ENCODE measurements at regions not wholly inside any gene's neighbourhood (a gene's known extent, or its start where the extent isn't known, plus 50 kb on each side); places are given as distances from the start of the nearest gene placed in this dataset.

DNA sequence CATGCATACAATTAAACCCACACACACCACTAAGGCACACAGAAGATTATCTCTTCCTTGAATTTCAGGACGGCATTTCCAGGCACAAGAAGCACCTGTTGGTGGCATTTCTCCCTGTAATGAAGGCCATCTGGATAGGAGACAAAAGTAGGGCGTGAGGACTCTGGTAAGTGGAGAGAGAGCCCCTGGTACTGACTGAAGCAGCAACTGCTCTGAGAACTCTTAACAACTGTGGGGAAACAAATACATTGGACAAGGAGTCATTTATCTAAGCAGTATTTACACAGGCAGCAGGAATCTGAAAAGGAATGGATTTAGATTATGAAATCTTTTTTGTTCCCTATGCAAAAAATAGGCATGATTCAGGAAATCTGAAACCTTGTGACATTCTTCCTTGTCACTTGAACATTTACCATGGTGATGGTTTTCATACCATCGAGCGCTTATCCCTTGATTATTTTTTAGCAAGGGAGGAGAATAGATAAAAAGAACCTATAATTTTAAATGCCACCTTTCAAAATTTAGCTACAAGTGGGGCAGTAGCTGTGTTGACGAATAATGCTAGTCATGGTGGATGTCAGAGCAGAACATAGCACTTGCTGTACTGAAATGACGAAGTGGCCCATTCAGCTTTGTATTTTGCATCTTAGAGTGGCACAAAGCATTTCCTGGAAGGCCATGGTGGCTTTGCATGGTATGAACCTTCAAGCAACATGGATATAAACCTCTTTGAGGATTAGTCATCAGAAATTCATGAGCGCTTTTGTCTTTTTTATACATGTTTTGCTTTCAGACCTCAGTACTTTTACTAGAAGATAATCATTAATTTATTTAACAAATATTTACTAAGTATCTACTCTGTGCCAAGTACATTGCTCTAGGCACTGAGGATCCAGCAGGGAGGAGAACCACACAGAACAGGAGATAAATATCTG, 362.0 kb downstream of the ADGRL2 start:
- TF ChIP-seq POLR2AphosphoS5 (IDR thresholded peaks at IDR 0.05), result no peak
- Histone ChIP-seq H3K27me3 (no peaks in the 10 kb centered on the region), H3K9me3 (no peaks in the 10 kb centered on the region), H3K36me3 (no peaks in the 10 kb centered on the region), H3K4me3 (no peak overlapping the region), H3K27ac (replicated peaks in 1 of 4) (no peak overlapping the region), H3K4me1 (peaks cover 0 to 25% (median 17%) of the 10 kb centered on the region in 4 donors)
- 82% methylated on average over 7 of the region's 7 CpGs for WGBS
- DNase-seq (ENCODE audit: extremely low spot score), result no peak
- intact Hi-C loops (cut with DNase I), result no loop called here

DNA sequence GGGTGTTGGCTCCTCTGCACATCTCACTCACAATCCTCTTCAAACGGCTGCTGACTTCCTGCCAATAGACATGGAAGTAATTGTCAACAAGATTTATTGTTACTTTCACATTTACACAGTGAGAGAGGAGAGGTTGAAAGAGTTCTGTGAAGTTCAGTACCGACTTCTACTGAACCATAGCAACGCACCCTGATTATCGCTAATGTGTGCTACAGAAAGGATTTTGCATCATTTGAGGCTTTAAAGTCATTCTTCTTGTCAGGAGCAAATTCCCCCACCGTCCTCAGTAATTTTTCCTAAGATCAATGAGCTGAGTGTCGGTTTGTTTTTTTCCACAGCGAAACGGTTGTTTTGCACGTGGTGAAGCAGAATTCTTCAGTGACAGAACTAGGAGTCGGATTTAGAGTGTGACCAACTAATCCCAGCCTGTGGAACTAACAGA, 361.0 kb downstream of the ADGRL2 start:
- intact Hi-C loops (cut with DNase I), result no loop called here
- 6% methylated on average over 10 of the region's 10 CpGs for WGBS

DNA sequence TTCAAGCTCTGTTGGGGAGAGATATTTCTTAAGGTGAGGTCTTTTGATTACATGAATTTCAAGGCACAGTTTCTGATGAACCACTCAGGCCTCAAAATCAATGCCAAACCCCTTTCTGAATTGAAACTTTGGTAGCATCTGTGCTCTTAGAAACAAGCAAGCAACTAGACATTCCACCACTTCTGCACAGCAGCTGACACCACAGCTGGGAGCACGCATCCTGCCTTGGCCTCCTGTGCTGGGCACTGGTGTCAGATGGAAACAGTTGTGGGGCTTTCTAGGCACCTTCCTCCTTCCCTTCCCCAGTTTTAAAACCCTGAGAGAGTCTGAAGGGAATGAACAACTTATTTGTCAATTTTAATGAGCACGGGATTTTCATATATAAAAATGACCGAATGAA, 360.2 kb downstream of the ADGRL2 start:
- TF ChIP-seq EP300 (IDR thresholded peaks at IDR 0.05) (no peak), POLR2A (IDR thresholded peaks at IDR 0.05; ENCODE audit: low read depth) (no peak), POLR2AphosphoS5 (IDR thresholded peaks at IDR 0.05) (no peak)
- TF ChIP-seq, protein P1, sequence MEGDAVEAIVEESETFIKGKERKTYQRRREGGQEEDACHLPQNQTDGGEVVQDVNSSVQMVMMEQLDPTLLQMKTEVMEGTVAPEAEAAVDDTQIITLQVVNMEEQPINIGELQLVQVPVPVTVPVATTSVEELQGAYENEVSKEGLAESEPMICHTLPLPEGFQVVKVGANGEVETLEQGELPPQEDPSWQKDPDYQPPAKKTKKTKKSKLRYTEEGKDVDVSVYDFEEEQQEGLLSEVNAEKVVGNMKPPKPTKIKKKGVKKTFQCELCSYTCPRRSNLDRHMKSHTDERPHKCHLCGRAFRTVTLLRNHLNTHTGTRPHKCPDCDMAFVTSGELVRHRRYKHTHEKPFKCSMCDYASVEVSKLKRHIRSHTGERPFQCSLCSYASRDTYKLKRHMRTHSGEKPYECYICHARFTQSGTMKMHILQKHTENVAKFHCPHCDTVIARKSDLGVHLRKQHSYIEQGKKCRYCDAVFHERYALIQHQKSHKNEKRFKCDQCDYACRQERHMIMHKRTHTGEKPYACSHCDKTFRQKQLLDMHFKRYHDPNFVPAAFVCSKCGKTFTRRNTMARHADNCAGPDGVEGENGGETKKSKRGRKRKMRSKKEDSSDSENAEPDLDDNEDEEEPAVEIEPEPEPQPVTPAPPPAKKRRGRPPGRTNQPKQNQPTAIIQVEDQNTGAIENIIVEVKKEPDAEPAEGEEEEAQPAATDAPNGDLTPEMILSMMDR (IDR thresholded peaks at IDR 0.05), result no peak
- no peak overlapping the region for H3K4me3 ChIP-seq
- intact Hi-C loops (cut with DNase I), result no loop called here
- no peaks in the 10 kb centered on the region for H3K27me3 ChIP-seq
- 72% methylated on average over 3 of the region's 3 CpGs for WGBS
- no peaks in the 10 kb centered on the region for H3K9me3 ChIP-seq
- H3K4me1 ChIP-seq, result peaks cover 0 to 25% (median 17%) of the 10 kb centered on the region in 4 donors
- H3K36me3 ChIP-seq, result no peaks in the 10 kb centered on the region
- DNase-seq (ENCODE audit: extremely low spot score), result no peak
- no peak overlapping the region for H3K27ac ChIP-seq (replicated peaks in 1 of 4)

More for the DNA sequence above, 361.0 kb downstream of the ADGRL2 start:
- Histone ChIP-seq H3K27ac (replicated peaks in 1 of 4) (peak overlapping the region in 2 of 4 donors; percentile 24 to 28), H3K9me3 (no peaks in the 10 kb centered on the region), H3K4me3 (peak overlapping the region; percentile 30 to 54 (median 38)), H3K27me3 (no peaks in the 10 kb centered on the region), H3K36me3 (no peaks in the 10 kb centered on the region), H3K4me1 (peaks cover 0 to 25% (median 17%) of the 10 kb centered on the region in 4 donors)
- DNase-seq (ENCODE audit: extremely low spot score), result no peak
- TF ChIP-seq POLR2AphosphoS5 (IDR thresholded peaks at IDR 0.05) (no peak), POLR2A (IDR thresholded peaks at IDR 0.05; ENCODE audit: low read depth) (no peak), EP300 (IDR thresholded peaks at IDR 0.05) (no peak)
- TF ChIP-seq, protein P1 (IDR thresholded peaks at IDR 0.05), result no peak

DNA sequence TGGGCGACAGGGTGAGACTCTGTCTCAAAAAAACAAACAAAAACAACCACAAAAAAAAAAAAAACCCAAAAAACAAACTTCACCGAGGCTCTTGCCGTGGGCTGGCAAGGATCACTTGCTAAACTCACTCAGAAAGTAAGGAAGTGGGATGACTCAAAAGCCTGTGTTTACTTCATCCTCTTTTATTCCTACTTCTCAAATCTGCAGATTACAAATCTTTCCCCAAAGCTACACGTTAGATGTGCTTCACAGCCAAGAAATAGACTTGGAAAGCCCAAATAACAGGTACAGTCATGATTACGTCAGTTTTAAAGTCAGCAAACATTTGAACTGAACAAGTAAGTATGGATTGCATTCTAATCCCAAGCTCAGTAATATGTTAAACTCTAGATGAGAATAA, 359.3 kb downstream of the ADGRL2 start:
- Histone ChIP-seq H3K4me3 (no peak overlapping the region), H3K36me3 (no peaks in the 10 kb centered on the region), H3K4me1 (peaks cover 0 to 25% (median 17%) of the 10 kb centered on the region in 4 donors), H3K27me3 (no peaks in the 10 kb centered on the region), H3K9me3 (no peaks in the 10 kb centered on the region), H3K27ac (replicated peaks in 1 of 4) (no peak overlapping the region)
- intact Hi-C loops (cut with DNase I), result no loop called here
- TF ChIP-seq POLR2A (IDR thresholded peaks at IDR 0.05; ENCODE audit: low read depth), result no peak
- TF ChIP-seq, protein P1 (IDR thresholded peaks at IDR 0.05), result no peak
- no peak for TF ChIP-seq EP300 (IDR thresholded peaks at IDR 0.05)
- TF ChIP-seq POLR2AphosphoS5 (IDR thresholded peaks at IDR 0.05), result no peak
- WGBS, result 53% methylated on average over 5 of the region's 5 CpGs
- DNase-seq (ENCODE audit: extremely low spot score), result no peak

DNA sequence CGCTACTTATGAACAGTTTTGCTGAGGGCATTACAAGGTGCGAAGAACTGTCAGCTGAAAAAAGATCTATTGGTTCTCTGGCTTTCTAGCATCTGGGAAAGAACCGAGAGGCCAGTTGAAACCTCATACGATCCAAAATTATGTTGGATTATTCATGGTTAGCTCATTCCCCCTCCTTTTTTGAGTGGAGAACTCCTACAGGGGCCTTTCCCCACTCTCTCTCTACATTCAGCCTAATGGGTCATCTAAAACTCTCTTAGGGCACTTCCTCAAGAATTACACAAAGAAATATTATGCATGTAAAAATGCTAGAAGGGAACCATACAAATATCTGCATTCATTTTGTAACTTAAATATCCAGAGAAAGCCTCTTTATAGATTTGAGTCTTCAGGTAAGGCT, 358.2 kb downstream of the ADGRL2 start:
- no peaks in the 10 kb centered on the region for H3K27me3 ChIP-seq
- H3K36me3 ChIP-seq, result no peaks in the 10 kb centered on the region
- peaks cover 0 to 25% (median 17%) of the 10 kb centered on the region in 4 donors for H3K4me1 ChIP-seq
- H3K4me3 ChIP-seq, result no peak overlapping the region
- no peak overlapping the region for H3K27ac ChIP-seq (replicated peaks in 1 of 4)
- H3K9me3 ChIP-seq, result no peaks in the 10 kb centered on the region
- no peak for DNase-seq (ENCODE audit: extremely low spot score)
- intact Hi-C loops (cut with DNase I), result no loop called here
- no peak for TF ChIP-seq POLR2AphosphoS5 (IDR thresholded peaks at IDR 0.05)
- TF ChIP-seq, protein P1 (IDR thresholded peaks at IDR 0.05), result no peak
- no peak for TF ChIP-seq POLR2A (IDR thresholded peaks at IDR 0.05; ENCODE audit: low read depth)
- TF ChIP-seq EP300 (IDR thresholded peaks at IDR 0.05), result no peak
- WGBS, result 88% methylated on average over 4 of the region's 4 CpGs
